SK-N-SH (cell line): ENCODE measurements at regions not wholly inside any gene's neighbourhood (a gene's known extent, or its start where the extent isn't known, plus 50 kb on each side); places are given as distances from the start of the nearest gene placed in this dataset.
"Not testable (repeated sequence)": the region's sequence is repeated elsewhere in the genome, so short reads cannot be mapped to it uniquely, and the experiment has no call there.

Experiments
- CTCF ChIA-PET: fragments of 300-600, 350-600 bp; formaldehyde crosslinking; extraction: SDS; loops from one replicate; lab custom pipeline; 2021; lab: Yijun Ruan, JAX
- POLR2A ChIA-PET: fragments of 350-600 bp; sonication (Branson Sonifier 250); formaldehyde crosslinking; extraction: SDS; loops from one replicate; lab custom pipeline; 2020; ENCODE audit warnings: antibody characterized with exemption, inconsistent platforms; lab: Yijun Ruan, JAX
- DNase-seq: peaks from one replicate; pipeline ENCODE4 v3.0.0; 2012
- H2AFZ ChIP-seq: fragments of 200-600 bp; sonication (generic); 2 replicates; pipeline ENCODE4 v1.8.1; 2016; ENCODE audit warnings: antibody characterized with exemption, mild to moderate bottlenecking, low read depth
- H3F3A ChIP-seq: fragments of 200-600 bp; sonication (generic); replicated peaks from 2 replicates; pipeline ENCODE3; 2016; ENCODE audit warnings: antibody characterized with exemption, mild to moderate bottlenecking; ENCODE audit not compliant: insufficient read depth
- H3K27ac ChIP-seq, 2 experiments: fragments of 200-500 bp in 1 of 2; fragments of 200-600 bp in 1 of 2; sonication (Bioruptor generic) in 1 of 2; sonication (generic), shearing (Covaris generic) in 1 of 2; 2 replicates each; pipeline versions ENCODE4 v1.5.1 to v1.6.1; 2014 to 2016; ENCODE audit warnings: low read depth in 2 of 2, inconsistent platforms in 1 of 2, low read length in 1 of 2, mild to moderate bottlenecking in 1 of 2, mixed read lengths in 1 of 2
- H3K27me3 ChIP-seq: fragments of 200-600 bp; sonication (generic), shearing (Covaris generic); 2 replicates; pipeline ENCODE4 v1.6.1; 2016; ENCODE audit warnings: mixed run types; ENCODE audit not compliant: insufficient read depth
- H3K36me3 ChIP-seq, 2 experiments: fragments of 200-500 bp in 1 of 2; fragments of 200-600 bp in 1 of 2; sonication (Bioruptor generic) in 1 of 2; sonication (generic) in 1 of 2; replicated peaks in 1 of 2; 2 replicates each; pipeline versions ENCODE3 to v1.5.1; 2014 to 2016; ENCODE audit warnings: low read length in 1 of 2, mild to moderate bottlenecking in 1 of 2; ENCODE audit not compliant: insufficient read depth in 2 of 2, control insufficient read depth in 1 of 2
- H3K4me1 ChIP-seq, 2 experiments: fragments of 200-500 bp in 1 of 2; fragments of 200-600 bp in 1 of 2; sonication (Bioruptor generic) in 1 of 2; sonication (generic), shearing (Covaris generic) in 1 of 2; 2 replicates each; pipeline versions ENCODE4 v1.5.1 to v1.6.1; 2014 to 2016; ENCODE audit warnings: low read depth in 1 of 2, low read length in 1 of 2, mixed run types in 1 of 2; ENCODE audit not compliant: insufficient read depth in 2 of 2, control insufficient read depth in 1 of 2
- H3K4me2 ChIP-seq: fragments of 200-600 bp; sonication (generic), shearing (Covaris generic); 2 replicates; pipeline ENCODE4 v1.6.1; 2017; ENCODE audit warnings: mixed run types
- H3K4me3 ChIP-seq, 2 experiments: fragments of 200-500 bp in 1 of 2; fragments of 200-600 bp in 1 of 2; sonication (Bioruptor generic) in 1 of 2; sonication (generic), shearing (Covaris generic) in 1 of 2; 2 replicates each; pipeline versions ENCODE4 v1.5.1 to v1.8.1; 2014 to 2016; ENCODE audit warnings: low read depth in 2 of 2, inconsistent platforms in 1 of 2, low read length in 1 of 2, mild to moderate bottlenecking in 1 of 2, mixed read lengths in 1 of 2, moderate library complexity in 1 of 2
- H3K79me2 ChIP-seq: fragments of 200-600 bp; sonication (generic); 2 replicates; pipeline ENCODE4 v1.8.1; 2017; ENCODE audit warnings: mild to moderate bottlenecking; ENCODE audit not compliant: insufficient read depth
- H3K9ac ChIP-seq: fragments of 200-600 bp; sonication (generic); 2 replicates; pipeline ENCODE4 v1.6.1; 2017; ENCODE audit warnings: mixed run types
- H3K9me2 ChIP-seq: fragments of 200-600 bp; sonication (generic); 2 replicates; pipeline ENCODE4 v1.6.1; 2017; ENCODE audit warnings: mixed run types
- H3K9me3 ChIP-seq: fragments of 200-600 bp; sonication (generic); 2 replicates; pipeline ENCODE4 v1.6.1; 2017; ENCODE audit warnings: mixed run types, mild to moderate bottlenecking, moderate library complexity
- H4K20me1 ChIP-seq: fragments of 200-600 bp; sonication (generic); 2 replicates; pipeline ENCODE4 v1.6.1; 2017; ENCODE audit warnings: mild to moderate bottlenecking, mixed run types; ENCODE audit not compliant: insufficient read depth
- EP300 ChIP-seq, 2 experiments: IDR thresholded peaks; 2 replicates each; pipeline versions ENCODE4 v1.4.0 to v1.6.1; 2012; ENCODE audit warnings: borderline replicate concordance in 1 of 2, low read depth in 1 of 2, low read length in 1 of 2
- FOXJ3 ChIP-seq: sonication (generic); formaldehyde crosslinking; IDR thresholded peaks from 2 replicates; pipeline ENCODE4 v1.5.1; 2020; ENCODE audit warnings: mild to moderate bottlenecking, missing genetic modification reagents
- FOXM1 ChIP-seq: IDR thresholded peaks from 2 replicates; pipeline ENCODE4 v1.4.0; 2012; ENCODE audit warnings: low read depth, mild to moderate bottlenecking
- GABPA ChIP-seq: IDR thresholded peaks from 2 replicates; pipeline ENCODE4 v1.4.0; 2012; ENCODE audit warnings: low read depth, mild to moderate bottlenecking
- GATA2 ChIP-seq: sonication (generic); formaldehyde crosslinking; IDR thresholded peaks from 2 replicates; pipeline ENCODE4 v1.5.0; 2020; ENCODE audit warnings: mild to moderate bottlenecking, missing genetic modification reagents
- MAX ChIP-seq: IDR thresholded peaks from 2 replicates; pipeline ENCODE4 v1.4.0; 2012; ENCODE audit warnings: low read depth
- MEF2A ChIP-seq: IDR thresholded peaks from 2 replicates; pipeline ENCODE4 v1.4.0; 2012; ENCODE audit warnings: low read depth, borderline replicate concordance
- NFIC ChIP-seq: IDR thresholded peaks from 2 replicates; pipeline ENCODE4 v1.4.0; 2012; ENCODE audit warnings: borderline replicate concordance
- PBX3 ChIP-seq: IDR thresholded peaks from 2 replicates; pipeline ENCODE4; 2012
- RXRA ChIP-seq: IDR thresholded peaks from 2 replicates; pipeline ENCODE4 v1.4.0; 2012; ENCODE audit warnings: low read depth, mild to moderate bottlenecking, borderline replicate concordance
- SIN3A ChIP-seq: IDR thresholded peaks from 2 replicates; pipeline ENCODE4 v1.6.1; 2012; ENCODE audit warnings: low read depth, mild to moderate bottlenecking, low read length, moderate library complexity, borderline replicate concordance
- TCF12 ChIP-seq: IDR thresholded peaks from 2 replicates; pipeline ENCODE4 v1.4.0; 2012
- TEAD4 ChIP-seq: IDR thresholded peaks from 2 replicates; pipeline ENCODE4 v1.4.0; 2012; ENCODE audit warnings: mild to moderate bottlenecking, borderline replicate concordance; ENCODE audit not compliant: insufficient read depth
- WGBS: methylation state at CpG from one replicate; pipeline ENCODE4 v1.1.6; 2017; ENCODE audit warnings: low lambda C conversion rate; 5-methylcytosine and 5-hydroxymethylcytosine counted together

- ChIA-PET POLR2A (no interaction called here), CTCF (interaction anchor here (0.6 to 4.1 kb wide), 7 partner anchors 10 to 760 kb away, joined by 3 to 15 read pairs (median 4); no protein-coding TSS in a partner anchor)
- no peak for DNase-seq
- H2AFZ ChIP-seq: no peak overlapping the region
- no peak overlapping the region for H3K27ac ChIP-seq
- H3K27me3 ChIP-seq: no peaks in the 10 kb centered on the region
- H3K4me3 ChIP-seq: no peak overlapping the region
- no peaks in the 10 kb centered on the region for H4K20me1 ChIP-seq
- WGBS: 78% methylated on average over 3 of the region's 3 CpGs
- no peaks in the 10 kb centered on the region for H3K9me3 ChIP-seq
- H3K4me2 ChIP-seq: no peak overlapping the region
- no peaks in the 10 kb centered on the region for H3K4me1 ChIP-seq
- H3K9me2 ChIP-seq: no peaks in the 10 kb centered on the region
- TF ChIP-seq TEAD4 (no peak), MEF2A (no peak), GATA2 (CRISPR knock-in tag) (no peak), NFIC (no peak), MAX (no peak), FOXM1 (no peak), FOXJ3 (CRISPR knock-in tag) (no peak), RXRA (no peak), GABPA (no peak)
- H3K36me3 ChIP-seq: no peaks in the 10 kb centered on the region
- H3K9ac ChIP-seq: no peak overlapping the region
- no peaks in the 10 kb centered on the region for H3K79me2 ChIP-seq
- peaks cover 3% of the 10 kb centered on the region for H3F3A ChIP-seq
Measured at GRCh38 chr7:65285906-65286864, 87.5 kb upstream of the ZNF92 start.

- H3K36me3 ChIP-seq, H4K20me1 ChIP-seq, H3K79me2 ChIP-seq, H2AFZ ChIP-seq, H3K9ac ChIP-seq, H3K27me3 ChIP-seq, DNase-seq, POLR2A ChIA-PET, H3F3A ChIP-seq, H3K9me2 ChIP-seq, H3K9me3 ChIP-seq, H3K4me1 ChIP-seq, H3K4me3 ChIP-seq, H3K4me2 ChIP-seq, H3K27ac ChIP-seq: not testable (repeated sequence)
- CTCF ChIA-PET: interaction anchor here (1.7 to 4.1 kb wide), 2 partner anchors 15 to 23 kb away, joined by 3 to 15 read pairs; no protein-coding TSS in a partner anchor
- WGBS: 88% methylated on average over 2 of the region's 2 CpGs
Measured at GRCh38 chr7:65285241-65285640, 88.4 kb upstream of the ZNF92 start.

GRCh38 chr7:65279795-65280194 lies 93.9 kb upstream of the ZNF92 start:
- no peaks in the 10 kb centered on the region for H3K79me2 ChIP-seq
- no peak overlapping the region for H2AFZ ChIP-seq
- H3K27me3 ChIP-seq: no peaks in the 10 kb centered on the region
- WGBS: 85% methylated on average over 2 of the region's 2 CpGs
- H3K4me3 ChIP-seq: no peak overlapping the region
- no peak overlapping the region for H3K27ac ChIP-seq
- TF ChIP-seq GABPA (no peak), TCF12 (no peak), FOXM1 (no peak), EP300 (IDR thresholded peaks at IDR 0.05; ENCODE audit: borderline replicate concordance in 1 of 2, low read depth in 1 of 2, low read length in 1 of 2) (no peak), PBX3 (no peak), SIN3A (no peak), RXRA (no peak)
- TF ChIP-seq, all 33 proteins: peak for 0
- no peak overlapping the region for H3K4me2 ChIP-seq
- H3K36me3 ChIP-seq: no peaks in the 10 kb centered on the region
- ChIA-PET POLR2A (no interaction called here), CTCF (interaction anchor here (1.2 kb wide), 1 partner anchor 63 kb away, joined by 4 read pairs; no protein-coding TSS in a partner anchor)
- no peak for DNase-seq
- H3K9ac ChIP-seq: no peak overlapping the region
- no peaks in the 10 kb centered on the region for H3F3A ChIP-seq
- no peaks in the 10 kb centered on the region; the same call in 1 of the 2 replicates for H3K9me3 ChIP-seq
- H3K4me1 ChIP-seq: no peaks in the 10 kb centered on the region
- H3K9me2 ChIP-seq: no peaks in the 10 kb centered on the region
- no peaks in the 10 kb centered on the region for H4K20me1 ChIP-seq
